ENCODE measurements at regions not wholly inside any gene's neighbourhood (a gene's known extent, or its start where the extent isn't known, plus 50 kb on each side); places are given as distances from the start of the nearest gene placed in this dataset.

DNA sequence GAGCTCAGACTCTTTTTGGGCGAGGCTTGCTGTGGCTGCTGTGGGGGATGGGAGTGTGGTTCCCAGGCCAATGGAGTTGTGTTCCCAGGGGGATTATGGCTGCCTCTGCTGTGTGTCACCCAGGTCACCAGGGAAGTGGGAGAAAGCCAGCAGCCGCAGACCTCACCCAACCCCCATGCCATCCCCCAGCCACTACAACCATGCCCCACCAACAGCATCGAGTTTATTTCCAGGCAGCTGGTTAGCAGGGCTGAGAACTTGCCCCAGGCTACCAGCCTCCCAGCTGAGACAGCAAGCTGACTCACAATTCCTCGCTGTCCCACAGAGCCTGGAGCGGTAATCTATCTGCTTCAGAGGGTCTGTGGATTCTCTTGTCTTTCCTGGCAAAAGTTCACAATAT lies 331.7 kb downstream of the FRK start:
- TF ChIP-seq CTCF (IDR thresholded peaks at IDR 0.05; ENCODE audit: low read length) (no peak), EZH2 (IDR thresholded peaks at IDR 0.05; ENCODE audit: borderline replicate concordance, low read length) (no peak)

Measured in OCI-LY1 (cell line).